ENCODE measurements at regions not wholly inside any gene's neighbourhood (a gene's known extent, or its start where the extent isn't known, plus 50 kb on each side); places are given as distances from the start of the nearest gene placed in this dataset.

DNA sequence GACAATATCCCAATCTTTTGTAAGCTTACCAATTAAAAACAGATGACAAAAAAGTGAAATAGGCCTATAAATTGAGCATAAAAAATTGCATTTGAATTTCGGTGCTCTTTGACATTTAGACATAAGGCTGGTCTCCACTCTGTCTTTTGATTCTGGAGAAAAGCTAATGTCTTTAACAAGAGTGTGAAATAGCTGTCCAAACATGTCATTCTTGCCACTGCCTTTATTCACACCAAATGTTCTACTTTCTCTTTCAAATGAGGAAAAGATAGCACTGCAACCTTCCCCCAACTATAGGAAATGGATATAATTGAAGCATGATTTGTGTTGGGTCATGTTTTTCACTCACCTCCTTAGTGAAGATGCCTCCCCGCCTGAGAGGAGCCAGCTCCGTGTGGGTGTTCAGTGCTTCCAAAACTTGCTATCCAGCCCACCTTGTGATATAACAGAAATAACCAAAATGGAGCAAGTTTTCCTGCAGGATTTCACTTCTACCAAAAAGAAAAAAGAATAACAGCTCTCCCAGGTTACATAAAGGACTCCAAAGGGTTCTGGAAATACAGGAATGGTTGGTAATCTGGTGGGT lies 55.2 kb upstream of the STK32A start:
- H3K4me3 ChIP-seq (ENCODE audit: low read length) = no peak overlapping the region
- TF ChIP-seq ZNF274 (IDR thresholded peaks at IDR 0.05; ENCODE audit: low read depth, low read length) = no peak

DNA sequence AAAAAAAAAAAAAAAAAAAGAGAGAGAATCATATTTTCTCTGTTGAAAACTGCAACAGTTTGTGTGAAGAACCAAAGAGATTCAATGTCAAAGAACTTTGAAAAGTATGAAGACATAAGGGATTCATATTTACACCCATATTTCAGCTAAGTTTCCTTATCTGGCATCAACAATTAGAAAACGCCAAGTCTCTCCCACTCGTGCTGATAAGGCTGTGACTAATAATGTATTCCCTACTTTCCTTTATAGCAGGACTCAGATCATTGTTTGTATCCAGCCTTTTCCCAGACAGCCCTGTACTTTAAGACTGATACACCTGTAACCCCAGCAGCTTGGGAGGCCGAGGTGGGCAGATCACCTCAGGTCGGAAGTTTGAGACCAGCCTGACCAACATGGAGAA lies 54.1 kb upstream of the STK32A start:
- no peak overlapping the region for H3K4me3 ChIP-seq (ENCODE audit: low read length)
- no peak for TF ChIP-seq ZNF274 (IDR thresholded peaks at IDR 0.05; ENCODE audit: low read depth, low read length)
